NCI-H446 (cell line): ENCODE measurements at regions not wholly inside any gene's neighbourhood (a gene's known extent, or its start where the extent isn't known, plus 50 kb on each side); places are given as distances from the start of the nearest gene placed in this dataset.
"Not testable (repeated sequence)": the region's sequence is repeated elsewhere in the genome, so short reads cannot be mapped to it uniquely, and the experiment has no call there.

Experiments used
- DNase-seq, 2 experiments: peaks; one replicate each; lab custom pipeline; 2025; lab: John Stamatoyannopoulos, UW

- no peak for DNase-seq
Measured at GRCh38 chr7:42567051-42567450, 330.0 kb upstream of the GLI3 start.

- no peak for DNase-seq
Measured at GRCh38 chr7:42561797-42562196, 324.8 kb upstream of the GLI3 start.

- DNase-seq = no peak
Measured at GRCh38 chr7:42560866-42561265, 323.9 kb upstream of the GLI3 start.

- DNase-seq = not testable (repeated sequence)
Measured at GRCh38 chr7:42554932-42555331, 317.9 kb upstream of the GLI3 start.

GRCh38 chr7:42552227-42552626 lies 315.2 kb upstream of the GLI3 start:
- DNase-seq = no peak

GRCh38 chr7:42550706-42551470 lies 313.9 kb upstream of the GLI3 start:
- no peak for DNase-seq

- no peak for DNase-seq
Measured at GRCh38 chr7:42549866-42550485, 313.0 kb upstream of the GLI3 start.

- DNase-seq = no peak
Measured at GRCh38 chr7:42548816-42549611, 312.0 kb upstream of the GLI3 start.

- DNase-seq = no peak
Measured at GRCh38 chr7:42545049-42545724, 308.2 kb upstream of the GLI3 start.

GRCh38 chr7:42543953-42544352 lies 306.9 kb upstream of the GLI3 start:
- DNase-seq = no peak

- DNase-seq = not testable (repeated sequence)
Measured at GRCh38 chr7:42542446-42542845, 305.4 kb upstream of the GLI3 start.

GRCh38 chr7:42534441-42534840 lies 297.4 kb upstream of the GLI3 start:
- no peak for DNase-seq

GRCh38 chr7:42527004-42527403 lies 290.0 kb upstream of the GLI3 start:
- no peak for DNase-seq

- no peak for DNase-seq
Measured at GRCh38 chr7:42522227-42522991, 285.4 kb upstream of the GLI3 start.

GRCh38 chr7:42511027-42511426 lies 274.0 kb upstream of the GLI3 start:
- no peak for DNase-seq

GRCh38 chr7:42506097-42506496 lies 269.1 kb upstream of the GLI3 start:
- DNase-seq = no peak

GRCh38 chr7:42502022-42502421 lies 265.0 kb upstream of the GLI3 start:
- no peak for DNase-seq

- no peak for DNase-seq
Measured at GRCh38 chr7:42495256-42495655, 258.2 kb upstream of the GLI3 start.

- DNase-seq = no peak
Measured at GRCh38 chr7:42494736-42495135, 257.7 kb upstream of the GLI3 start.

GRCh38 chr7:42494199-42494710 lies 257.2 kb upstream of the GLI3 start:
- no peak for DNase-seq

- DNase-seq = no peak
Measured at GRCh38 chr7:42493436-42494198, 256.6 kb upstream of the GLI3 start.
